ENCODE measurements at regions not wholly inside any gene's neighbourhood (a gene's known extent, or its start where the extent isn't known, plus 50 kb on each side); places are given as distances from the start of the nearest gene placed in this dataset.

- no peak overlapping the region for H3K27ac ChIP-seq (ENCODE audit: insufficient read length, low read depth, low read length)
- Mint-ChIP-seq H3K27me3 (ENCODE audit: low read depth) (no peaks in the 10 kb centered on the region), H3K27ac (no peak overlapping the region), H3K4me3 (no peak overlapping the region), H3K36me3 (ENCODE audit: insufficient read depth in 1 of 3, low read depth in 3 of 3) (no peaks in the 10 kb centered on the region; a peak in 1 of 7 replicates), H3K4me1 (peaks cover 0 to 4% of the 10 kb centered on the region in 2 experiments; a peak in 2 of 4 replicates), H3K9me3 (no peaks in the 10 kb centered on the region)
- H3K4me1 ChIP-seq (ENCODE audit: insufficient read depth, low read length), result no peaks in the 10 kb centered on the region
- no peak overlapping the region for H2BK5ac ChIP-seq (ENCODE audit: insufficient read length, low read length)
- H2BK12ac ChIP-seq (ENCODE audit: insufficient read length, low read depth, low read length), result no peak overlapping the region
- no peak overlapping the region for H2BK20ac ChIP-seq (ENCODE audit: low read depth, low read length, poor library complexity, severe bottlenecking)
- H3K9me3 ChIP-seq (ENCODE audit: control insufficient read depth, low read depth, low read length), result no peaks in the 10 kb centered on the region
- no peaks in the 10 kb centered on the region for H3K79me1 ChIP-seq (ENCODE audit: insufficient read depth, low read depth, low read length, poor library complexity, severe bottlenecking)
- H2BK120ac ChIP-seq (ENCODE audit: low read depth, low read length, poor library complexity, severe bottlenecking), result no peak overlapping the region
- no peak overlapping the region for H3K23ac ChIP-seq (ENCODE audit: insufficient read length, low read depth, low read length)
- no peak overlapping the region for H4K8ac ChIP-seq (replicated peaks; ENCODE audit: insufficient read length, low read depth, low read length)
- no peak overlapping the region for H4K91ac ChIP-seq (ENCODE audit: insufficient read length, low read depth, low read length)
- no peak overlapping the region for H3K4me2 ChIP-seq (ENCODE audit: insufficient read depth, insufficient read length, low read length)
- H4K5ac ChIP-seq (ENCODE audit: insufficient read length, low read depth, low read length), result no peak overlapping the region
- H3K79me2 ChIP-seq (ENCODE audit: insufficient read depth, low read length), result no peaks in the 10 kb centered on the region
- no peak overlapping the region for H2AK5ac ChIP-seq (ENCODE audit: insufficient read length, low read length)
- no CpG with 5 or more reads among the region's 2 CpGs for WGBS (ENCODE audit: extremely low coverage, insufficient read length, low lambda C conversion rate)
- H2BK15ac ChIP-seq (ENCODE audit: low read depth, low read length), result no peak overlapping the region
- no peak for DNase-seq
- H3K27me3 ChIP-seq (ENCODE audit: insufficient read depth, low read length), result no peaks in the 10 kb centered on the region
- no peak overlapping the region for H3K56ac ChIP-seq (ENCODE audit: insufficient read length, low read depth, low read length)
- no peak overlapping the region for H3T11ph ChIP-seq (ENCODE audit: low read length)
- no peak overlapping the region for H2AFZ ChIP-seq (ENCODE audit: low read length)
- H3K18ac ChIP-seq (ENCODE audit: insufficient read length, low read depth, low read length), result no peak overlapping the region
- H3K23me2 ChIP-seq (ENCODE audit: insufficient read length, low read depth, low read length, poor library complexity, severe bottlenecking), result no peaks in the 10 kb centered on the region
- H3K9ac ChIP-seq (ENCODE audit: extremely low read depth, insufficient read length, low read length), result no peak overlapping the region
- H4K20me1 ChIP-seq (ENCODE audit: control insufficient read depth, insufficient read depth, insufficient read length), result no peaks in the 10 kb centered on the region
- H3K14ac ChIP-seq (ENCODE audit: insufficient read depth, low read length), result no peak overlapping the region
- no peak for TF ChIP-seq CTCF (conservative IDR thresholded peaks at IDR 0.05)
- H3K4ac ChIP-seq (ENCODE audit: low read depth, low read length), result no peak overlapping the region
Observed at GRCh38 chr2:180507028-180507427, 473.4 kb upstream of the UBE2E3 start.

All from H9 (cell line).